GM18520 (cell line): ENCODE measurements at regions not wholly inside any gene's neighbourhood (a gene's known extent, or its start where the extent isn't known, plus 50 kb on each side); places are given as distances from the start of the nearest gene placed in this dataset.

Experiments
- ATAC-seq: cut with Tn5 transposase; IDR thresholded peaks from one replicate; pipeline ENCODE4 v1.9.1; 2021; ENCODE audit not compliant: unreplicated experiment

DNA sequence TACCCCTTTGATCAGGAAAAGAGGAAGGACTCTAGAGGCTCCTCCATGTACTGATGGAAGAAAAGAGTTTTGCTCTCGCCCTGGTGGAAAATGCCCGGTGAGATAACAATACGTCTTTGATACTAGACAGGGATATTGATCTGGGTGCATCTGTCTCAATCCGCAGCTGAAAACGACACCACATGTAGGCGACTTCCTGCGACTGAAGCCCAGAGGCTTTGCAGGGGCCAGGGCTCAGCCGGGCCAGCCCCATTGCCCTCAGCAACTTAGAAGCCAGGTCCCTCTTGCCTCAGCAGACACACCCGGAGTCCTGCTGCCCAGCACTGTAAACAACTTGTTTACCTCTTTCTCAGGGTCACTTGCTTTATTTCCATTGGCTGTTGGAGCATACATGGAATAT, 409.4 kb downstream of the IRS2 start:
- ATAC-seq: no peak

DNA sequence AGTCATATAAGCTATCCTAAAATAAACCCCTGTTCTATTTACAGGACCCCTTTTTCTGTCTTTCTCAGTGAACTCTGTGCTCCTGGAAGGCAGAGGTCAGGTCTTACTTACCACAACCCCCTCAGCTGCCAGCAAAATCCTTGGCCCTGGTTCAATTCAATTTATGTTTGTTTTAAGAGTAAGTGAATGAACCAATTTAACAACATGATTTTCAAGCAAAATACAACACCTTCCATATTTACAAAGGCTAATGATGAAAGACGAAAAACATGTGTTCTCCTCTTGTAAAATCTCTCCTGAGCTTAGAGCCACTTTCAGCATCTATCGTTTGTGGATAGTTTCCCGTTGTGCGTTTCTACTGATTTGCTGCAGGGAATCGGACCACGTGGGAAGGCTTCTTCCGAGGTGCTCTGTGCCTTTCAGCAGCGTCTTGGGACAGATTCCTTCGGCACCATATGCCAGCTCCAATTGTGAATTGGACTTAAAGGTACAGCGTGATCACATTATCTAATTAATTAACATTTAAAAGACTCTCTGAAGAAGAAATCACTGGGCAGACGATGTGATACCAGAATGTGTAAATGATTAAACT, 411.7 kb downstream of the IRS2 start:
- ATAC-seq: no peak

DNA sequence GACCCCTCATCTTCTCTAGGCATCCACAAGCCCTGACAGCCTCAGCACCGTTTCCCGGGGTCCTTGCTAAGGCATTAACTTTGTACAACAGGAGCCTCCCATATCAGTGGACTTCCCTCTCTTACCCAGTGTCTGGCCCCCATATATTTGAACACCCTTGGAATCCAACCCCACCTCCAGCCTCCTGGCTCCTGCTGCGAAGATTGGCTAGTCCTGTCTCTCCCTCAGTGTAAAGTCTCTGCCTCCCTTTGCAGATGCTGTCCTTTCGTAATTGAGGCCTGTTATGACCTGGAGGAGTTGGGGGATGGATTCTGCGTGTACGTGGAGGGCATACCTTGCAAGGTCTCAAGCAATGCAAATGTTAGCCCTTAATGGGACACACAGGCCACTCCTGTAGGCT, 413.7 kb downstream of the IRS2 start:
- no peak for ATAC-seq

DNA sequence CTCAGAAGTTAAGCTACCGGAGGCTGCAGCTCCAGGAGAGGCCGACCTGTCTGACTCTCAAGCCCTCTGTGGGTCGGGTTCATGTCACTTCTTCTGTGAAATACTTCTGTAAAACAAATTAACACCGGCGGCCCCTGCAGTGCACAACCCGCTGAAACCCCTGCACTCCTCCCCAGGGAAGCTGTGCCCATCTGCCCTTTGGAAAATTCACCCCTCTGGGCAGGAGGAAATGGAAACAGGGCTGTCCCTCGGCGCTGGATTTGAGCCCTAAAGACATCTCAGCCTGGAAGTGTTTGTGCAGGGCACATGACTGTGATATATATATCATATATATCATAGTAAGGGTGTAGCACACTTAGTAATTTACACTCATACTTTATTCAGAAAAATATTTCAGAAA, 415.3 kb downstream of the IRS2 start:
- ATAC-seq: no peak

DNA sequence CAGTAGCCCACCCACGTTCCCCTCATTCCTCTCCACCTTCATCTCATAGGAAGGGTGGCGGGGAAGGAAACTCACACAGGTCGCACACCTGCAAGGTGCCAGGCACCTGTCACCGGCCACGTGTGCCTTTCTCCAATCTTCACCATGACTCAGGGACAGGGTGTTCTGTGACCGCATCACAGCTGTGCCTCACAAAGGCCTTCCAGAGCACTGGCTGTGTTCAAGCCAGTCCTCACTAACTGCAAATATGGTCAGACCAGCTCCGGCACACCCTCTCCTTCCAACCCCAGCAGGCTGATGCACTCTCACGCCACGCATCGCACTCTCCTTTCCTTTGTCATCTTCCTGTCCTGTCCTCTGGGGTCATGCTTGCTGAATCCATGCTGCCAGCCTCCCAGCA, 415.9 kb downstream of the IRS2 start:
- no peak for ATAC-seq

DNA sequence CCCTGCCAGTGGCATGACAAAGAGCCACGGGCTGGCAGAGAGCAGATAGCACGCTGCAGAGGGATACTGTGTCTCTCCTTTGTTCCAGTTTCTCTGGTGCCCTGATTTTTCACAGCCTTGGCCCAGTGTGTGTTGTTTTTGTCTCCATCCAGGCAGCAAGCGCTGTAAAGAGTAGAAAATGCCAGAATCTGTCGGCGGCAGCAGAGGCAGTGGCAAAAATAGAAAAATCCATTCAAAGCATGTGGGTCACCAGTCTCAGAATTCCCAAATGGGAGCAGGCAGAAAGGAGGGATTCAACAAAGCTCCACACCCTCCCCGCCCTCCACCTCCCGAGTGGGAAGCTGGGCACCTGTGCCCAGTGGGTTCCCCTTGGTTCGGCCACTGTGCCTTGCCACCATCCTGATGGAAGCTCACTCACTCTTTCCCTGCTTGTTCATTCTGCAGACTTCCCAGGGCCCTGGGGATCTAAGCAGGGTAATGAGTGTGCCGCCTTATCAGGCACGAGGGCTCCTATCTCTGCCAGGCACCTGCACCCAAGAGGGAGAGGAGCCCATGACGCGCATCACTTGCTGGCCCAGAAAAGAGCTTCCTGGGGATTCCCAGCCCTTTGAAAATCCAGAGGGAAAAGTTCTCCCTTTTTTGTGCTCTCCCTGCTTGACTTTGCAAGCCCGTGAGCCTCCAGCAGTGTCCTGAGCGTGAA, 416.9 kb downstream of the IRS2 start:
- ATAC-seq: no peak

DNA sequence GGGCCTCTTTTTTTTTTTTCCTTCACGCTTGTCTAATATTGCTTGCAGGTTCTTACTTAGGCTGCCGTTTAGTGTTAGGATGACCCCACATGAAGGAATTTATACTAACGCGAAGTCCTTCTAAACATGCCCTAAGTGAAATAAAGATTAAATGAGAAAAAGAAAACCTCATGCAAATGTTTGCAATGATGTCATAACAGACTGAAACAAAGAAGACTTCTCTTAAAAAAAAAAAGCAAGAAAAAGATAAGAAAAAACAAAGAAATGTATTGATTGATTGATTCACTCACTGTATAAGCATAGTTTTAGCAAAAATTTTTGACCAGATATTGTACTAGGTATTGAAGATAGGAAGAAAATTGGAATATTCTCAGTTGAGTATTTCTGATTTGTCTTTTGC, 418.2 kb downstream of the IRS2 start:
- ATAC-seq: no peak

DNA sequence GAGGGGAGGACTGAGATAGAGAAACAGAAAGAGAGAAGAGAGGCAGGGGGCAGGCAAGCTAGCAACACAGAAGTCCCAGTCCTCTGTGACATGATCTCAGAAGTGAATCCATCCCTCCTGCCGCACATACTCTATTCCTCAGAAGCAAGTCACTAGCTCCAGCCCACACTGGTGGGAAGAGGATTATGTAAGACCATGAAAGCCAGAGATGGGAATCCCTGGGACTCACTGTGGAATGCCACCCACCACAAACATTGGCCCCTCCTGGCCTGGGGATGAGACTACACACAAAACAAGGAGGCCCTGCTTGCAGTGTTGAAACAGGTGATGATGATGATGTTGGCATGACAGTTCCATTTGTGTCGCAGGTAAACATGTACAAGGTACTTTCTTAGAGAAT, 419.9 kb downstream of the IRS2 start:
- ATAC-seq: no peak

DNA sequence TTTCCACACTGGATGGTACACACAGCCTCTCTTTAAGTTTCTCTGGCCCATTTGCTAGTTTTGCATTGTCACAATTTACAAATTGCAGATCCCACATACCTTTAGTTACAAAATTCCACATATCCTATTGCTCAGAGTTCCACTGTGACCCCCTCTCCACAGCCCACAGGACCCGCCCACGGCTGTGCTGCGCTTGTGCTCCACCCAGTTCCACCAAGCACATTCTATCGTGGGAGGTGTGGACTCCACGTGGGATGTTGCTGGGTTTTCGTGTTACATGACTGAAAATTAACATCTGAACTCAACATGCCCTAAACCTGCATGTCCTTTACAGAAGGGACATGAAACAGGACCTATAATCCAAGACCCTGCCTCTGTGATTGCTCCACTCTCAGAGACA, 423.0 kb downstream of the IRS2 start:
- ATAC-seq: no peak

DNA sequence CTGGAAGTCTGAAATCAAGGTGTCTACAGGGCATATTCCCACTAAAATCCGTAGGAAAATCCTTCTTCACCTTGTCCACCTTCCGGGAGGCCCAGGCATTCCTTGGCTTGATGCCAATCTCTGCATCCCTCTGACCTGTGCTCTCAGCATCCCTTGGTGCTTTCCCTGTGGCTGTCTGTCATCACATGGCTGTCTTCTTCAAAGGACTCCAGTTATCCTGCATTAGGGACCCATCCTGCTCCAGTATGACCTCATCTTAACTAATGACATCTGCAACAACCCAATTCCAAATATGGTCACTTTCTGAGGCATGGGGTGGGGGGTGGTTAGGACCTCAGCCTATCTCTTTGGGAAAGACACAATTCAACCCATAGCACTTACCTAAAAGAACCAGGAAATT, 423.8 kb downstream of the IRS2 start:
- no peak for ATAC-seq

DNA sequence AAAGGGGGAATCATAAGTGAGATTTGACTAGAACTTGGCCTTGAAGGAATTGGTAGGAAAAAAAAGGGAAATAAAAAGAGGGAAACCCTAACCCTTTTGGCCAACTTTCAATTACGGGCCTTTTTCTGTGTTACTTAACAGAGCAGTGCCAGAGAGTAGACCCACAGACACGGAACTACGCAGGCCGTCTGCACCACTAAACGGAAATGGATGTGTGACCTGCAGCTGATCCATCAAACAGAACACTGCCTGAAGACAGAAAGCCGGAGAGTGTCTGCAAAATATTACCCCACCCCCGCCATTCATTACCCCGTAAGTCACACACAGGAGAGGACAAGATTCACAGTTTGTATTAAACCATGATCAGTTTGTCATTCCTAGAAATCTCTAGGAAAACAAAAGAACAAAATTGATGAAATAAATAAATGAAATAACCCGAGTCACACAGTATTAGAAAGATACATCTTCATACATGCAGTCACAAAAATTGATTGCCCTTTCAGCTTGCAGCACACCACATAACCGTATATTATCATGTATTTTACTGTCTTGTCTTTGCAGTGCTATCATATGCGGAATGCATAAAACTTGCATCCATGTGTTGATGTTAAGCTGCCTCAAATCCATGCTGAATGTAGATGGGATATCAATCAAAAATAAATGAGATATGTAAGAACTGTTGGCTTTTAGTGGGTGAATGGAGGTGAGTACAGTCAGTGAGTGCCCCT, 424.7 kb downstream of the IRS2 start:
- ATAC-seq: no peak

DNA sequence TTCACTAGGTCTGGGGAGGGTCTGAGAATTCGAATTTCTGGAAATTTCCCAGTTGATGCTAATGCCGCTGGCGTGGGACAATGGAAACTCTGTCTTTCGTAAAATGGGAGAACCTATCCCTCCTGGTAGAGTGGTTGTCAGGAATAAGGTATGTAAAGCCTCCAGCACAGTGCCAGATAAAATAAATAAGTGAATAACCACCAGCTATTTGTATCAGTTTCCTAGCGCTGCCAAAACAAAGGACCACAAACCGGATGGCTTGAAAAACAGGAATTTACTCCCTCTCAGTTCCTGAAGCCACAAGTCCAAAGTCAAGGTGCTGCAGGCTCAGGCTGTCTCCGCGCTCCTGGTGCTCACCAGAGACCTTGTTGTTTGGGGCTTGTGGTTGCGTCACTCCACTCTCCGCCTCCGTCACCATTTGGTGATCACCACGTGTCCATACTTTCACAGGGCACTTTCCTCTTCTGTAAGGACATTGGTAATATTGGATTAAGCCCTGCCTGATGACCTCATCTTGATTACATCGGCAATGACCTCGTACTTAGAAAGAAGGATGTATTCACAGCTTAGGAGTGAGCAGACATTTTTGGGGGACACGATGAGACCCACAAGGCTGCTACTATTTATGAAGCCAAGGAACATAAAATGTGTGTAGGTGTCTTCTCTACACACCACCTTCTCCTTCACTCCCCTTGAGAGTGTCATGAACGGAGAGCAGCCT, 428.5 kb downstream of the IRS2 start:
- ATAC-seq: no peak

DNA sequence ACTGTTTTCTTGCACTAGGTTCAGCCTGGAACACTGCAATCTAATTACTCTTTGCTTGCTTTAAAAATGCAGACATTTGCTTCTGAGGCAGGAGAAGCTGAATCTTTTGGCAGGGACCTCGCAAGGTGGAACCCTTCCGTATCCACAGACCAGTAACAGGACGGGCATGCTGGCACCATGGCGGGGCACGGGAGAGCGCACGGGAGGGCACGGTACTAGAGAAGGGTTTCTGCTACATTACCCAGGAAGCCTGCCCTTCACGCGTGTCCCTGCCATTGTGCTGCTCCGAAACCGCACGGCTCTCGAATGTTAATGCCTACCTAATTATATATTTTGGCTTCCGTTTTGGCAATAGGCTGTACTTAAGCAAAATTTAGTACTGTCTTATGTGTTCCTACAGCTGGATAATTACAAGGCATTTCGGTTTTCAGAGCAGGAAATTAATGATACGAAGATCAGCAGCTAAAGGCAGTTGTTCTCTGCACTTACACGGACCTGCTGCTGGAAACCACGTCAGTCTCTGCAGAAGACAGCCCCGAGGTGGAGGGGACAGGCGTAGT, 430.4 kb downstream of the IRS2 start:
- no peak for ATAC-seq

DNA sequence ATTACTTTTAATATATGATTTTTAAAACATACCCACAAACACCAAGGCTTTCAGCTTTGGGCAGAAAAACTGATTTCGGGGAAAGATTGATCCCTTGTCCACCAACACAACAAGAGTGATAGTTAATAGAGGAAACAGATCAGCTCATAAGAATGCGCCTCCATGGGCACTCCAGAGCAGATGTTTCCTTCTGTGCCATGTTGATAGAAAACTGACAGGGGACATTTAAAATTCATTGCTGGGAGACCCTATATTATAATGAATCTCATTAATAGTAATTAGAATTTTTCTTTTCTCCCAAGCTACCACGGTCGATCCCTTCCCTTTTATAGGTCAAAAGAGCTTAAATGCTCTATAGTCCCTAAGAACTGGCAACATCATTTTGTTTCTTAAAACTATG, 431.2 kb downstream of the IRS2 start:
- no peak for ATAC-seq

DNA sequence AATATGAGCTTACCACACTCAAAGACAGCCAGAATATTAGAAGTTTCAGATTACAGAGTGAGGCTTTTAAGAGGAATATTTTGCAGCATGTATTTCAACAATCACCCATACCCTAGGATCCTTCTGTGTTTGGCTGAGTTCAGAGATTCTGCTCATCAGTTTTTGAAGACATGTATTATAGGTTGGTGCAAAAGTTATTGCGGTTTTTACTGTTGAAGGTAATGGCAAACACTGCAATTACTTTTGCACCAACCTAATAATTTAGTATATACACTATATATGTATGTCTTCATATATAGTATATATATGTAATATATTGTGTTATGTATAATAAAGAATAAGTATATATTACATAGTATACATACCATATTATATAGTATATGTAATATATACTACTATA, 435.1 kb downstream of the IRS2 start:
- no peak for ATAC-seq

DNA sequence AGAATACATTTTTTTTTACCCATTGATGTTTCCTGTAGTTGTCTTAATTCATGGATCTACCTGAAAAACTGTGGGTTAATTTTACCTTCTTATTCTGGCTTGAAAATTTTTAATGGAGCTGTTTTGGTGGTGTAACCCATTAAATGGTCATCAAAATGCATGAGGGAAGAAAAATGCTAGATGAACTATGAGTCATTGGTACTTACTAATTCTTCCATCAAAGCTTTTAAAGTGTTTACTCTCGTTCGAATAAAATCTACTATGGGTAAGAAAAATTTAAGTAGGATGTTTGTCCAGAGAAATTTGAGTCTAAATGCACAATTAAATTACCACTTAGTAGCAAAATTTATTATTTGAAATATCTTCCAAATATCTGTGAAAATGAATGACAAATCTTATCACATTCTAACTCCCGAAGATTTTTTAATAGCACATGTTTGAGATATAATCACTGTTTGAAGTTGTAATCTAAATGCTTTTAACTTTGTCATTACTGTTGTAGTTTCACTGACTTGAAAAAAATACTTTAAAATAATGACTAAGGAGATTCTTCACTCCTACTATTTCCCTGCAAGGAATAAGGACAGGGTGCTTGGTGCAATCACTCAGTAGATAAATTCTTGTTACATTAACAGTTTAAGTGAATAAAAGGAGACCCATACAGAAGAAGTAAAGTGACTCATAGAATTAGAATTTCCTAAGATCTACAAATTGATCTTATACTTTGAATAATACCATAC, 437.7 kb downstream of the IRS2 start:
- no peak for ATAC-seq

DNA sequence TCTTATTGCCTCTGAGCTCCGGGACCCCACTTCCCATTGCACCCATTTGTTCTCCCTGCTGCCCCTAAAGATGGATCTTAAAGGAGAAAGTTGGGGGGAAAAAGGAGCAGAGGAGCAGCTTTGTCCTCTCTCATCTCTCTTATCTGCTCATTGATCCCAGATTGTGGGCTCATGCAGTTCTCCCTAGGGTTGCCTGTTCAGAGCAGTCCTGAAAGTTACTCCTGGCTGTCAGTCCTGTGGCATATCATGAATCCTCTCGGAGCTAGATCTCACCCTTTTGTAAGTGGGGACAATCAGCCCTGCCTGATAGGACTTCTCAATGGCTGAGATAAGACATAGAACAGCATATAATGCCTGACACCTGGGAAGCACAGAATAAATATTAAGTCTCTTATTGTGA, 440.3 kb downstream of the IRS2 start:
- no peak for ATAC-seq

DNA sequence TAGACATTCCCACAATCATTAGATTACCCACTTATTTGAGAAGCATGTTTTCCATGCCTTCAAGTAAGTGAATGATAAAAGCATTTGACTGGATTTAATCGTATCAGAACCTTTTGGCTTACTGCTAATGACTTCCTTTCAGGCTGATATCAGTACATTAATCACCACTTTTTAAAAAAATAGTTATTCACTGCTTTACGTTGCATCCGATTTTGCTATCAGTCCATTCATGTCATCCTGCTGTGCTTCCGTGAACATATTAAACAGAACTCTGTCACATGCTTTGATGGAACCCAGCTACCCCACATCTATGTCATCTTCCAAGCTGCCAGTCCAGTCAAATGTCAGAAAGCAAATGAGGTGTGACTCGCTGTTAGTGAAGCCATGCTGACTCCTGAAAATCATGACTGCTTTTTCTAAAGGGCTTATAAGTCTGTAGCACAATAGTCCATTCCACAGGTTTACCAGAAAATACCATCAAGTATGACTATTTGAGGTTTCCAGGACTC, 440.9 kb downstream of the IRS2 start:
- ATAC-seq: no peak

DNA sequence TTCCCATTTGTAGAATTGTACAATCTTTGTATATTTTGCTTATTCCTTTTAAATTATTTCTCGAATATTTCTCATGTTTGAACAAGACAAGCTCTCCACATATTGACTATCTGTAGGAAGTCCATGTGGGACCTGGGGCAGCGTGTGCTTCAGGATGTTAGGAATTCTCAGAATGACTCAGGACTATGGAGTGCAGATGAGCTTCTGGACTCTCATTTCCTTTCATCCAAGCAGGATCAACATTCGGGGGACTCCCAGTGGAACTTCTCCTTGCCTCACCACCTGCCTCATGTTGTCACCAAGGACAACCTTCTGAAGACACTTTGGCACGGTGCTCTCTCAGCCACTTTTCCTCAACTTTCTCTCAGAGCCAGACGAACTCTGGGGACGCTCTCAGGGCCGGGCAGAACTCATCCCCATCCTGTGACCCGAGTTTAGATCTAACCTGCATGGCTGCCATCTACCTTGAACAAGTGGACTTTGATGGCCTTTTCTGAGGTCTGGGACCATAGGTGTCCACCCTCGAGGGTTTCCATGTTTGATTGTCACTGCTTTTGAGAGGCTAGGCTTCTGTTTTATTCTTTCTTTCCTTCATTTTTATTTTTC, 441.7 kb downstream of the IRS2 start:
- ATAC-seq: no peak

DNA sequence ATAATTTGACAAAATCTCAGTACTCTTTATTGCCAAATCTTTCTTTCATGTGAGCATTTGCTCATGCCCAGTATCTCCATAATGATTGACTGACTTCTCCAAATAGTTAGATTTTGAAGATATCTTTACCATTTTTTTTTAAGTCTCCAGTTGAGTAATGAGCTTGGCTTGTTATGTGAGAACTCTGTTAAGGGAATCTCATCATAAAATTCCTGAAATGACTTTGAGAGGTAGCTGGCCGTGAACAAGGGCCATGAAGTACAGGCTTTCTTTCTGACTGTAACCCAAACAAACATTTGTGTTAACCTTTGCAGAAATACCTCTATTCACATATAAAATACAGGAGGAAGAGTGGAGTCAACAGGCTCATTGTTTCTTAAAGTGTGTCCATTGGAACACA, 449.7 kb downstream of the IRS2 start:
- ATAC-seq: no peak
